Mesenchymal stem cell (in vitro differentiated cells and primary cell): ENCODE measurements at regions not wholly inside any gene's neighbourhood (a gene's known extent, or its start where the extent isn't known, plus 50 kb on each side); places are given as distances from the start of the nearest gene placed in this dataset.

ENCODE experiments used
- DNase-seq: peaks from one replicate; pipeline ENCODE4 v3.0.0-alpha.2; 2013
- H2AFZ ChIP-seq: one replicate; pipeline ENCODE4 v1.6.1; 2013; ENCODE audit warnings: low read depth, mild to moderate bottlenecking, control low read depth, inconsistent platforms, low read length, moderate library complexity
- H2AK5ac ChIP-seq: 2 replicates; pipeline ENCODE4 v1.6.1; 2013; ENCODE audit warnings: low read length, moderate library complexity, mild to moderate bottlenecking, inconsistent platforms; ENCODE audit not compliant: severe bottlenecking
- H2BK120ac ChIP-seq: one replicate; pipeline ENCODE4 v1.6.1; 2013; ENCODE audit warnings: low read depth, mild to moderate bottlenecking, inconsistent platforms, low read length, moderate library complexity
- H2BK12ac ChIP-seq, 2 experiments: one replicate each; pipeline ENCODE4 v1.6.1; 2013; ENCODE audit warnings: inconsistent platforms in 2 of 2, low read length in 2 of 2, mild to moderate bottlenecking in 2 of 2, moderate library complexity in 2 of 2, control low read depth in 1 of 2
- H2BK15ac ChIP-seq: one replicate; pipeline ENCODE4 v1.6.1; 2013; ENCODE audit warnings: mild to moderate bottlenecking, low read depth, inconsistent platforms; ENCODE audit not compliant: poor library complexity, severe bottlenecking
- H2BK5ac ChIP-seq: 2 replicates; pipeline ENCODE4 v1.6.1; 2013; ENCODE audit warnings: low read depth, mild to moderate bottlenecking, low read length, control low read depth, inconsistent platforms; ENCODE audit not compliant: poor library complexity, severe bottlenecking
- H3K14ac ChIP-seq, 2 experiments: one replicate each; pipeline ENCODE4 v1.6.1; 2013; ENCODE audit warnings: inconsistent platforms in 2 of 2, low read length in 2 of 2, control low read depth in 1 of 2, mild to moderate bottlenecking in 1 of 2, moderate library complexity in 1 of 2
- H3K18ac ChIP-seq, 2 experiments: one replicate each; pipeline ENCODE4 v1.6.1; 2013; ENCODE audit warnings: inconsistent platforms in 2 of 2, low read length in 2 of 2, control low read depth in 1 of 2, low read depth in 1 of 2, mild to moderate bottlenecking in 1 of 2
- H3K23ac ChIP-seq, 2 experiments: one replicate each; pipeline ENCODE4 v1.6.1; 2013; ENCODE audit warnings: inconsistent platforms in 2 of 2, low read length in 2 of 2, mild to moderate bottlenecking in 2 of 2, moderate library complexity in 2 of 2, control low read depth in 1 of 2
- H3K27ac ChIP-seq: 2 replicates; pipeline ENCODE4 v1.5.1; 2013; ENCODE audit warnings: mild to moderate bottlenecking, moderate library complexity, low read length, control low read depth, inconsistent platforms; ENCODE audit not compliant: poor library complexity, severe bottlenecking
- H3K27me3 ChIP-seq, 2 experiments: 2 replicates each; pipeline versions ENCODE4 v1.6.1 to v1.7.0; 2013; ENCODE audit warnings: low read length in 2 of 2, mild to moderate bottlenecking in 2 of 2, moderate library complexity in 2 of 2, control low read depth in 1 of 2, inconsistent platforms in 1 of 2; ENCODE audit not compliant: control insufficient read depth in 1 of 2, insufficient read depth in 1 of 2
- H3K36me3 ChIP-seq, 2 experiments: 2 replicates each; pipeline versions ENCODE4 v1.6.1 to v1.7.0; 2013; ENCODE audit warnings: low read length in 2 of 2, control low read depth in 1 of 2, inconsistent platforms in 1 of 2, low read depth in 1 of 2, mild to moderate bottlenecking in 1 of 2; ENCODE audit not compliant: insufficient read depth in 2 of 2, control insufficient read depth in 1 of 2
- H3K4ac ChIP-seq, 2 experiments: one replicate each; pipeline ENCODE4 v1.6.1; 2013; ENCODE audit warnings: inconsistent platforms in 2 of 2, low read length in 2 of 2, mild to moderate bottlenecking in 2 of 2, moderate library complexity in 2 of 2, control low read depth in 1 of 2, low read depth in 1 of 2
- H3K4me1 ChIP-seq: 2 replicates; pipeline ENCODE4 v1.6.1; 2013; ENCODE audit warnings: low read depth, low read length, control low read depth; ENCODE audit not compliant: control insufficient read depth, insufficient read depth
- H3K4me2 ChIP-seq: 2 replicates; pipeline ENCODE4 v1.6.1; 2013; ENCODE audit warnings: low read length, mild to moderate bottlenecking, inconsistent platforms; ENCODE audit not compliant: poor library complexity, severe bottlenecking
- H3K4me3 ChIP-seq, 2 experiments: 2 replicates each; pipeline versions ENCODE4 v1.5.1 to v1.7.0; 2013; ENCODE audit warnings: low read length in 2 of 2, mild to moderate bottlenecking in 2 of 2, control low read depth in 1 of 2, low read depth in 1 of 2; ENCODE audit not compliant: insufficient read depth in 1 of 2
- H3K79me1 ChIP-seq: replicated peaks from 2 replicates; pipeline ENCODE4 v1.6.1; 2013; ENCODE audit warnings: mild to moderate bottlenecking, control low read depth, low read length, inconsistent platforms; ENCODE audit not compliant: poor library complexity, severe bottlenecking
- H3K9ac ChIP-seq: 2 replicates; pipeline ENCODE4 v1.7.0; 2013; ENCODE audit warnings: mild to moderate bottlenecking, low read length, moderate library complexity
- H3K9me3 ChIP-seq: 2 replicates; pipeline ENCODE4 v1.7.0; 2013; ENCODE audit warnings: mild to moderate bottlenecking, low read length; ENCODE audit not compliant: control insufficient read depth
- H4K8ac ChIP-seq: one replicate; pipeline ENCODE4 v1.6.1; 2013; ENCODE audit warnings: inconsistent platforms, mild to moderate bottlenecking, low read length, moderate library complexity
- H4K91ac ChIP-seq: one replicate; pipeline ENCODE4 v1.6.1; 2013; ENCODE audit warnings: mild to moderate bottlenecking, low read length, inconsistent platforms
- WGBS: methylation state at CpG from one replicate; pipeline ENCODE4 v1.1.7; 2013; ENCODE audit warnings: mixed read lengths; 5-methylcytosine and 5-hydroxymethylcytosine counted together

- H2BK120ac ChIP-seq = no peak overlapping the region
- H2BK12ac ChIP-seq = no peak overlapping the region
- H3K4ac ChIP-seq = no peak overlapping the region
- H3K4me1 ChIP-seq = no peaks in the 10 kb centered on the region
- H2AFZ ChIP-seq = no peak overlapping the region
- H3K4me2 ChIP-seq = no peak overlapping the region
- H4K8ac ChIP-seq = no peak overlapping the region
- H3K18ac ChIP-seq = no peak overlapping the region
- H3K36me3 ChIP-seq = no peaks in the 10 kb centered on the region
- H2AK5ac ChIP-seq = no peak overlapping the region
- H3K9me3 ChIP-seq = peaks cover 20% of the 10 kb centered on the region
- H3K23ac ChIP-seq = no peak overlapping the region
- H3K14ac ChIP-seq = no peak overlapping the region
- no peak overlapping the region for H3K4me3 ChIP-seq
- H3K27me3 ChIP-seq = no peaks in the 10 kb centered on the region
- no peak overlapping the region for H2BK5ac ChIP-seq
- H2BK15ac ChIP-seq = no peak overlapping the region
- WGBS = 70% methylated on average over 2 of the region's 3 CpGs
- H4K91ac ChIP-seq = no peak overlapping the region
- H3K27ac ChIP-seq = no peak overlapping the region
- no peak overlapping the region for H3K9ac ChIP-seq
- DNase-seq = no peak
- H3K79me1 ChIP-seq = no peaks in the 10 kb centered on the region
These were observed 385.9 kb upstream of the SLITRK6 start for GRCh38 chr13:86185107-86185506.

GRCh38 chr13:86174622-86175021 lies 375.4 kb upstream of the SLITRK6 start:
- Histone ChIP-seq H3K27me3 (no peaks in the 10 kb centered on the region), H2AFZ (no peak overlapping the region), H4K91ac (no peak overlapping the region), H3K23ac (no peak overlapping the region), H2AK5ac (no peak overlapping the region), H3K9me3 (no peaks in the 10 kb centered on the region), H2BK12ac (no peak overlapping the region), H3K4me3 (no peak overlapping the region), H2BK5ac (no peak overlapping the region), H3K4me2 (no peak overlapping the region), H3K79me1 (no peaks in the 10 kb centered on the region), H3K27ac (no peak overlapping the region), H3K4me1 (no peaks in the 10 kb centered on the region), H3K36me3 (no peaks in the 10 kb centered on the region), H3K14ac (no peak overlapping the region), H3K18ac (no peak overlapping the region), H4K8ac (no peak overlapping the region), H3K4ac (no peak overlapping the region), H2BK15ac (no peak overlapping the region), H3K9ac (no peak overlapping the region), H2BK120ac (no peak overlapping the region)
- 80% methylated on average over 1 of the region's 2 CpGs for WGBS
- DNase-seq = peak; percentile 4

GRCh38 chr13:86172961-86173360 lies 373.7 kb upstream of the SLITRK6 start:
- Histone ChIP-seq H3K18ac (no peak overlapping the region), H3K4me1 (no peaks in the 10 kb centered on the region), H3K4ac (no peak overlapping the region), H2AFZ (no peak overlapping the region), H4K8ac (no peak overlapping the region), H3K4me2 (no peak overlapping the region), H3K9me3 (no peaks in the 10 kb centered on the region), H2AK5ac (no peak overlapping the region), H3K36me3 (no peaks in the 10 kb centered on the region), H3K14ac (no peak overlapping the region), H4K91ac (no peak overlapping the region), H2BK5ac (no peak overlapping the region), H2BK15ac (no peak overlapping the region), H3K27ac (no peak overlapping the region), H3K79me1 (no peaks in the 10 kb centered on the region), H3K27me3 (no peaks in the 10 kb centered on the region), H3K9ac (no peak overlapping the region), H3K23ac (no peak overlapping the region), H2BK120ac (no peak overlapping the region), H2BK12ac (no peak overlapping the region), H3K4me3 (no peak overlapping the region)
- DNase-seq = no peak
- 74% methylated on average over 2 of the region's 3 CpGs for WGBS

GRCh38 chr13:86161257-86161656 lies 362.0 kb upstream of the SLITRK6 start:
- Histone ChIP-seq H4K8ac (no peak overlapping the region), H3K27me3 (no peaks in the 10 kb centered on the region), H3K18ac (no peak overlapping the region), H3K4me2 (no peak overlapping the region), H3K4ac (no peak overlapping the region), H2BK12ac (no peak overlapping the region), H3K27ac (no peak overlapping the region), H3K4me1 (no peaks in the 10 kb centered on the region), H3K79me1 (no peaks in the 10 kb centered on the region), H3K4me3 (no peak overlapping the region), H4K91ac (no peak overlapping the region), H3K9ac (no peak overlapping the region), H3K9me3 (no peaks in the 10 kb centered on the region), H2AK5ac (no peak overlapping the region), H2BK5ac (no peak overlapping the region), H2BK120ac (no peak overlapping the region), H3K23ac (no peak overlapping the region), H3K14ac (no peak overlapping the region), H2AFZ (no peak overlapping the region), H2BK15ac (no peak overlapping the region), H3K36me3 (no peaks in the 10 kb centered on the region)
- no CpG with 5 or more reads among the region's 1 CpG for WGBS
- no peak for DNase-seq
